ENCODE measurements at regions not wholly inside any gene's neighbourhood (a gene's known extent, or its start where the extent isn't known, plus 50 kb on each side); places are given as distances from the start of the nearest gene placed in this dataset.

DNA sequence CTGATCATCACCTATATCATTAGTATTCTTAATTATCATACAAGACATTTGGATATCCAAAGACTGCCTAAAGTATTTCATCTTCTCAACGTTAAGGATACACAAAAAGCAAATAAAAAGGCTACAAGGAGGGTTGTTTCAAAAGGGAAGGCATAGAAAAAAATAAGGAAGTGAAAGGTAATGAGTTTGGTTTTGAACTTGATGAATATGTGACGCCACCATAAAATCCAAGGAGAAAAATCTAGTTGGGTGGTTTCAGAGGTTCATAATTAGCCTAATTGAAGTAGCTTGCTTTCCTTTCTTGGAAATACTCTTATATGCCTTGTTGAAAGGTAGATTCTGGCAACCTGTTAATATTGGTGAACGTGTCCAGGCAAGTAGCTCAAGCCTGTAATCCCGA is 96.1 kb upstream of the SGCD start:
- Histone ChIP-seq H2BK20ac (ENCODE audit: low read length) (no peak overlapping the region), H3K36me3 (ENCODE audit: control insufficient read depth in 2 of 4, insufficient read depth in 4 of 4, low read length in 3 of 4) (no peaks in the 10 kb centered on the region), H2BK120ac (replicated peaks; ENCODE audit: low read depth, low read length) (no peak overlapping the region), H3K14ac (ENCODE audit: insufficient read length) (no peak overlapping the region), H3K79me2 (ENCODE audit: control insufficient read depth in 1 of 2, insufficient read depth in 2 of 2, low read length in 2 of 2) (no peaks in the 10 kb centered on the region), H3K18ac (ENCODE audit: extremely low read depth, low read length) (no peak overlapping the region), H3K9me3 (ENCODE audit: insufficient read depth in 2 of 2, low read depth in 1 of 2, low read length in 1 of 2) (no peaks in the 10 kb centered on the region), H2BK15ac (ENCODE audit: low read length) (no peak overlapping the region), H2AK5ac (ENCODE audit: low read depth, low read length) (no peak overlapping the region), H3K23ac (ENCODE audit: insufficient read length) (no peak overlapping the region), H2BK5ac (ENCODE audit: low read depth, low read length) (no peak overlapping the region), H4K91ac (replicated peaks; ENCODE audit: insufficient read length, low read length) (no peak overlapping the region), H3K4me2 (ENCODE audit: insufficient read depth in 1 of 2, low read depth in 2 of 2, low read length in 2 of 2) (no peak overlapping the region), H3K23me2 (ENCODE audit: low read depth, low read length) (no peaks in the 10 kb centered on the region), H3K4me3 (ENCODE audit: extremely low read depth in 1 of 4, insufficient read depth in 2 of 4, low read depth in 3 of 4, low read length in 4 of 4) (no peak overlapping the region), H3K27ac (ENCODE audit: low read depth, low read length) (no peak overlapping the region), H4K20me1 (replicated peaks in 1 of 2; ENCODE audit: control insufficient read depth in 1 of 2, insufficient read depth in 2 of 2, low read length in 2 of 2) (no peaks in the 10 kb centered on the region), H2BK12ac (ENCODE audit: low read depth, low read length) (no peak overlapping the region), H3K27me3 (replicated peaks in 1 of 4; ENCODE audit: control insufficient read depth in 3 of 4, extremely low read depth in 1 of 4, insufficient read depth in 3 of 4, low read length in 3 of 4) (no peaks in the 10 kb centered on the region), H3K4me1 (replicated peaks in 1 of 4; ENCODE audit: control insufficient read depth in 3 of 4, insufficient read depth in 4 of 4, low read length in 3 of 4) (no peaks in the 10 kb centered on the region), H3K9ac (replicated peaks in 1 of 4; ENCODE audit: extremely low read depth in 1 of 4, low read depth in 3 of 4, low read length in 3 of 4) (no peak overlapping the region), H3K79me1 (ENCODE audit: low read depth, low read length) (no peaks in the 10 kb centered on the region), H3K4ac (replicated peaks; ENCODE audit: insufficient read length, low read depth, low read length) (no peak overlapping the region), H4K8ac (ENCODE audit: extremely low read depth, insufficient read depth, low read length) (no peak overlapping the region), H2AFZ (ENCODE audit: low read length) (no peak overlapping the region), H4K5ac (ENCODE audit: insufficient read length, low read depth, low read length) (no peak overlapping the region), H3K56ac (replicated peaks; ENCODE audit: insufficient read length, low read depth, low read length) (no peak overlapping the region)
- ChIA-PET CTCF (ENCODE audit: partially characterized antibody) (no interaction called here), POLR2A (ENCODE audit: partially characterized antibody) (no interaction called here)
- WGBS, 2 experiments (ENCODE audit: extremely low coverage in 1 of 2, insufficient coverage in 1 of 2, insufficient read length in 1 of 2, insufficient replicate concordance in 2 of 2, low coverage in 1 of 2, low lambda C conversion rate in 2 of 2, missing lambda C conversion rate in 1 of 2), result 95% methylated on average over 4 of the region's 4 CpGs; no CpG with 5 or more reads in 1 of the 2 experiments
- FAIRE-seq, result no peak
- DNase-seq (ENCODE audit: low read depth in 1 of 2, low spot score in 2 of 2), result no peak
- TF ChIP-seq POLR2AphosphoS5 (IDR thresholded peaks at IDR 0.05; ENCODE audit: low read depth, low read length) (no peak), CTBP2 (IDR thresholded peaks at IDR 0.05; ENCODE audit: borderline replicate concordance, insufficient read depth, insufficient read length, low read length) (no peak), SP1 (IDR thresholded peaks at IDR 0.05; ENCODE audit: low read depth, low read length) (no peak), RAD21 (IDR thresholded peaks at IDR 0.05 in 1 of 2, conservative IDR thresholded peaks at IDR 0.05 in 1 of 2; ENCODE audit: low read depth in 2 of 2, low read length in 2 of 2) (no peak), BCL11A (IDR thresholded peaks at IDR 0.05; ENCODE audit: low read depth in 2 of 2, low read length in 2 of 2) (no peak), TCF12 (IDR thresholded peaks at IDR 0.05; ENCODE audit: low read depth, low read length) (no peak), KDM5A (IDR thresholded peaks at IDR 0.05; ENCODE audit: low read length) (no peak), RFX5 (IDR thresholded peaks at IDR 0.05; ENCODE audit: borderline replicate concordance, low read depth, low read length) (no peak), TEAD4 (IDR thresholded peaks at IDR 0.05; ENCODE audit: low read depth, low read length) (no peak), EP300 (IDR thresholded peaks at IDR 0.05; ENCODE audit: borderline replicate concordance in 1 of 2, low read depth in 2 of 2, low read length in 2 of 2) (no peak), FOSL1 (IDR thresholded peaks at IDR 0.05; ENCODE audit: insufficient read depth, low read depth, low read length) (no peak), SIRT6 (IDR thresholded peaks at IDR 0.05; ENCODE audit: low read length) (no peak), ASH2L (IDR thresholded peaks at IDR 0.05; ENCODE audit: low read length) (no peak)
- TF ChIP-seq, protein P1, sequence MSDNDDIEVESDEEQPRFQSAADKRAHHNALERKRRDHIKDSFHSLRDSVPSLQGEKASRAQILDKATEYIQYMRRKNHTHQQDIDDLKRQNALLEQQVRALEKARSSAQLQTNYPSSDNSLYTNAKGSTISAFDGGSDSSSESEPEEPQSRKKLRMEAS (IDR thresholded peaks at IDR 0.05), result no peak

Data from H1 (cell line).